HEK293T (cell line): ENCODE measurements at regions not wholly inside any gene's neighbourhood (a gene's known extent, or its start where the extent isn't known, plus 50 kb on each side); places are given as distances from the start of the nearest gene placed in this dataset.
"Not testable (repeated sequence)": the region's sequence is repeated elsewhere in the genome, so short reads cannot be mapped to it uniquely, and the experiment has no call there.

Experiments
- ARNT ChIP-seq: fragments of 450-650 bp; IDR thresholded peaks from 2 replicates; pipeline ENCODE4 v1.6.1; 2017; ENCODE audit warnings: mild to moderate bottlenecking
- CTBP1 ChIP-seq: fragments of 450-650 bp; IDR thresholded peaks from 2 replicates; pipeline ENCODE4 v1.6.1; 2016; ENCODE audit warnings: borderline replicate concordance
- ELF4 ChIP-seq: fragments of 450-650 bp; IDR thresholded peaks from 2 replicates; pipeline ENCODE4 v1.6.1; 2017; ENCODE audit warnings: antibody characterized with exemption
- FOXK2 ChIP-seq: fragments of 450-650 bp; IDR thresholded peaks from 2 replicates; pipeline ENCODE4 v1.6.1; 2016; ENCODE audit warnings: mild to moderate bottlenecking
- HDGF ChIP-seq: fragments of 450-650 bp; IDR thresholded peaks from 2 replicates; pipeline ENCODE4 v1.6.1; 2017; ENCODE audit warnings: antibody characterized with exemption, borderline replicate concordance
- LEF1 ChIP-seq: fragments of 450-650 bp; IDR thresholded peaks from 2 replicates; pipeline ENCODE4 v1.6.1; 2017; ENCODE audit warnings: mild to moderate bottlenecking, borderline replicate concordance
- PKNOX1 ChIP-seq: fragments of 450-650 bp; IDR thresholded peaks from 2 replicates; pipeline ENCODE4 v1.6.1; 2016
- SP1 ChIP-seq: fragments of 450-650 bp; IDR thresholded peaks from 2 replicates; pipeline ENCODE4 v1.6.1; 2017
- ZNF384 ChIP-seq: fragments of 450-650 bp; IDR thresholded peaks from 2 replicates; pipeline ENCODE4 v1.6.1; 2016

GRCh38 chr4:159804592-159804991, 701.7 kb downstream of the RAPGEF2 start:
- not testable (repeated sequence) for TF ChIP-seq ARNT, SP1, LEF1, ELF4, ZNF384, PKNOX1, CTBP1, HDGF, FOXK2
